GM12872 (cell line): ENCODE measurements at regions not wholly inside any gene's neighbourhood (a gene's known extent, or its start where the extent isn't known, plus 50 kb on each side); places are given as distances from the start of the nearest gene placed in this dataset.

ENCODE experiments used
- TF ChIP-seq, protein P1 (sequence below): IDR thresholded peaks from 3 replicates; pipeline ENCODE4 v1.5.1; 2011; ENCODE audit warnings: low read depth, mild to moderate bottlenecking, low read length, moderate library complexity; ENCODE audit not compliant: insufficient read depth

DNA sequence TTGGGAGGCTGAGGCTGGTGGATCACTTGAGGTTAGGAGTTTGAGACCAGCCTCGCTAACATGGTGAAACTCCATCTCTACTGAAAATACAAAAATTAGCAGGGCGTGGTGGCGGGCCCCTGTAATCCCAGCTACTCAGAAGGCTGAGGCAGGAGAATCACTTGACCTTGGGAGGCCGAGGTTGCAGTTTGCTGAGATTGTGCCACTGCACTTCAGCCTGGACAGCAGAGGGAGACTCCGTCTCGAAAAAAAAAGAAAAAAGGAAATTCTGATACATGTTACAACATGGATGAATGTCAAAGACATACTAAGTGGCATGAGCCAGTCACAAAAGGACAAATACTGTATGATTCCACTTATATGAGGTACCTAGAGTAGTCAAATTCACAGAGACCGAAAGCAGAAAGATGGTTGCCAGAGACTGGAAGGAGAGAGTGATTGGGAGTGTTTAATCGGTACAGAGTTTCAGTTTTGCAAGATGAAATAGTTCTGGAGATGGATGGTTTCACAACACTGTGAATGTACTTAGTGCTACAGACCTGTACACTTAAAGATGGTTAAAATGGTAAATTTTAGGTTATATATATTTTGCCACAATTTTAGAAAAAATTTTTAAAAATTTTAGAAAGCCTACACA is 92.3 kb downstream of the BLID start:
- TF ChIP-seq, protein P1, sequence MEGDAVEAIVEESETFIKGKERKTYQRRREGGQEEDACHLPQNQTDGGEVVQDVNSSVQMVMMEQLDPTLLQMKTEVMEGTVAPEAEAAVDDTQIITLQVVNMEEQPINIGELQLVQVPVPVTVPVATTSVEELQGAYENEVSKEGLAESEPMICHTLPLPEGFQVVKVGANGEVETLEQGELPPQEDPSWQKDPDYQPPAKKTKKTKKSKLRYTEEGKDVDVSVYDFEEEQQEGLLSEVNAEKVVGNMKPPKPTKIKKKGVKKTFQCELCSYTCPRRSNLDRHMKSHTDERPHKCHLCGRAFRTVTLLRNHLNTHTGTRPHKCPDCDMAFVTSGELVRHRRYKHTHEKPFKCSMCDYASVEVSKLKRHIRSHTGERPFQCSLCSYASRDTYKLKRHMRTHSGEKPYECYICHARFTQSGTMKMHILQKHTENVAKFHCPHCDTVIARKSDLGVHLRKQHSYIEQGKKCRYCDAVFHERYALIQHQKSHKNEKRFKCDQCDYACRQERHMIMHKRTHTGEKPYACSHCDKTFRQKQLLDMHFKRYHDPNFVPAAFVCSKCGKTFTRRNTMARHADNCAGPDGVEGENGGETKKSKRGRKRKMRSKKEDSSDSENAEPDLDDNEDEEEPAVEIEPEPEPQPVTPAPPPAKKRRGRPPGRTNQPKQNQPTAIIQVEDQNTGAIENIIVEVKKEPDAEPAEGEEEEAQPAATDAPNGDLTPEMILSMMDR: no peak

DNA sequence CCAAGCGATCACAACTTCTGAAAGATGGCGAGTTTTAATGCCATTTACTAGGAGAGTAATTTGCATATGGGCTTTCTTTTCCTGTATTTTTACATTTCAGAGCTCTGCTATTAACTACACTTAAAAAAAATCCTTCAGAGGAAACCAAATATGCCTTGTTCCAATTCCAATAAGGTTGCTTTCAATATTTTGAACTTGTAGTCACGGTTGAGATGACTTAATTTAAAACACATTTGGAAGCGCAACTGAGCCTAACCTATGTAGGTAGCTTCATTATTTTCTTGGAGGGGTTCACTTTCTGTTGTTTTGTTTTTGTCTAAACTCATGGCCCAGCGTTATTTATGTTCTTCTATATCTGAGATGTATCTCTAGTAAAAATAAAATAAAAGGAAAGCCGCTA is 93.4 kb downstream of the BLID start:
- TF ChIP-seq, protein P1: no peak

DNA sequence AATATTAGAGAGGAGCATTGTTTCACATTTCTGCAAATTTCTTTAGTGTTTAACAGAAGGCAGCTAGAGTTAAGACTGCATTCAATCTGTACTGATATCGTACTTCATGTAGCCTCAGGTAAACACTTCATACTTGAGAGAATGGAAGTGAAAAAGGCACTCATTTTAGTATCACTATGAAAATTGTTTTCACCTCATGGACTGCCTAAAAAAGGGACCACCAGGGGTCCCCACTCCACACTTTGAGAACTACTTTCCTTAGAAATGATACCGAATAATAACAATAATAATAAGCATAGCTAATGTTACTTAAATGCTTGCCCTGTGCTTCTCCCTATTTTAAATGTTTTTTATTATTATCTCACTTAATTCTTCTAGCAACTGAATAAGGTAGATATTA is 95.1 kb downstream of the BLID start:
- TF ChIP-seq, protein P1: peak; percentile 18; the same call in 1 of the 3 replicates

DNA sequence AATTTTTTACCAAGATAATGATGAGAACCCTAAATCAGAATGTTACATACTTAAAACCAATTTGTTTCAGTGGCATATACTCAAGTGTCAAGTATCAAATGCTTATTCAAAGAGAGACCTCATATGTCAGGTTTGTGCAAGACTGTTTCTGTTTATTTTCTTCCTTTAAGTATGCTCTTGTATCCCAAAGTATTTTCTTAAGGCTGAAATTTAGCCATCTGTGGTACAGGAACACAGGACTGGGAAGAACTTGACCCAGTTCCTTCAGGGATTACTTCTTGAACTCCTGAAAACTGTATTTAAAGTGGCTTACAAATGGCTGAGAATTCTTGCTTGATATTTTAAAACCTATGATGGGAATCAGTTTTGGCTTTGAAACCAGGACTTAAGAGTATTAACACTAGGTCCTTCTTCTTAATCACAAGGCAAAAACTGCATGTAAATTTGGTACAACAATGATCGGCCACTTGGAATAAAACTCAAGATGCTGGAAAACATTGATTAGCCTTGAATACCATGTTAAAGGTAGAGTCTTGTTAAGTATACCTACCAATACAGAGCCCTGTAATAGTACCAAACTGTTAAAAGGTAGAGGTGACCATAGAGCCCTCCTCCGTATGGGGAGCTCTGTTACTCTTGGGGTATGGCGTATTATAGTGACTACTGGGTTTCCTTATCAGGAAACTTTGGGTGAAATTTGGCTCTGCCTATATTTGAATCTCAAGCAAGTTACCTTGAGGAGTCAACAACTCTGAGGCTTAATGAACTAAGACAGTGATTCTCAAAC is 95.9 kb downstream of the BLID start:
- TF ChIP-seq, protein P1: no peak

DNA sequence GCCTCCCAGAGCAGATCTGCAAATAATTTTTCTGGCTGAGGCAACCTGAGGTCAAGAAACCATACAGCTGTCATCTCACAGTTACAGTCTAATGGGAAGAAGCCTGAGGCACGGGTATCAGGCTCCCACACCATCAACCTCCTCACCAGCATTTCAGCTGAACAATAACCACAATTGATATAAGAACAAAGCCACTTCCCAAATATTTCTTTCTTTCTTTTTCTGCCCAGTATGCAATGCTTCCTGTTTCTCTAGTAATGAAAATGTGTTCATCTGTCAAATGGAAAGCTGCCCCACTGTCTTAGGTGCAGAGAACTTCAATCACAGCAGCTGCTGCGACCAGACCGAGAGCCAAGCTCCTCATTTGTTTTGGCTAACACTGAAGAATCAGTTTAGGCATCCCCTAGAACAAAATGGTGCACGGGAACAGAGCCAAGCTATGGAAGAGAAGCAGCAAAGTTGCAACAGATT is 108.4 kb downstream of the BLID start:
- TF ChIP-seq, protein P1: no peak

DNA sequence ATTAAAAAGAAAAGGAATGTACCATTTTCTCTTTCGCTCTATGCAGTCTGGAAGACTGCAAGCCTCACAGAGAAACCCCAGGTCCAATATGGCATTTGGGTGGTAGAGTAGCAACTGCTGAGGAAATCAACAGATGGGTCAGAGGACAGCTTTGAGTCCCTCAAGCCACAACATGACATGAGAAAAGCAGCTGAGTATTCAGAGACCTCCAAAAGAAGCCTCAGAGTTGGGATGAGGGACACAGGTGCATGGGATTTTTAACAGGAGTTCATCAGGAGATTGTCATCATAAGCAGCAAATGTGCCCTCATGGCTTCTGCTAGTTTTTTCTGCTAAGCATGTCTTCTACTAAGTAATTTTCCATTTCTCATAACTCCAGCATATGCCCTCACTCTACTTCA is 111.6 kb downstream of the BLID start:
- TF ChIP-seq, protein P1: no peak

DNA sequence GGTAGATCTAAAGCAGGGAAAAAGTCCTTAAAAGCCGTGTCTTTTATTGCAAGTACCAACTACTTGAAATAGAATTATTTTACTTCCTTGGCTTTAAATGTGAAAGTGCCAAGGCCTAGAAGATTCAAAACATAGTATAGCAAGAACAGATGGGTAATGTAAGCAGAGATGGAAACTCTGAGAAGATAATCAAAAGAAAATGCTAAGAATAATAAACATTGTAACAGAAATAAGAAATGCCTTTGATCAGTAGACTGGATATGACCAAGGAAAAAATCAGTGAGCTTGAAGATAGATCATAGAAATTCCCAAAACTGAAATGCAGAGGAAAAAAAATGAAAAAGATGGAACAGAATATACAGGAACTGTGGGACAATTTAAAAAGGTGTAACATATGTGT is 113.1 kb downstream of the BLID start:
- TF ChIP-seq, protein P1: no peak
